WTC11 (cell line): ENCODE measurements at regions not wholly inside any gene's neighbourhood (a gene's known extent, or its start where the extent isn't known, plus 50 kb on each side); places are given as distances from the start of the nearest gene placed in this dataset.

ENCODE experiments used
- ATAC-seq: fragments of 200-7000 bp; cut with Tn5 transposase; 2 replicates; pipeline ENCODE4 v1.10.0; 2021; ENCODE audit warnings: mild to moderate bottlenecking, moderate library complexity
- CTCF ChIA-PET: fragments of 300-600 bp; sonication (Branson Sonifier 250); formaldehyde crosslinking; loops from one replicate; lab custom pipeline; 2021; ENCODE audit warnings: antibody characterized with exemption; lab: Charles Lee
- POLR2A ChIA-PET: fragments of 350-600 bp; sonication (Branson Sonifier 250); formaldehyde crosslinking; loops from one replicate; lab custom pipeline; 2021; ENCODE audit warnings: antibody characterized with exemption; lab: Charles Lee
- DNase-seq: peaks from one replicate; pipeline ENCODE4 v3.0.0; 2021; ENCODE audit warnings: low spot score
- H3K27ac Mint-ChIP-seq: 2 replicates; pipeline ENCODE4 v1.8.0; 2021; ENCODE audit warnings: mixed read lengths
- H3K27me3 Mint-ChIP-seq: 2 replicates; pipeline ENCODE4 v1.8.0; 2021; ENCODE audit warnings: low read depth, mild to moderate bottlenecking, moderate library complexity, mixed read lengths
- H3K36me3 Mint-ChIP-seq: 2 replicates; pipeline ENCODE4 v1.8.0; 2021; ENCODE audit warnings: mixed read lengths
- H3K4me1 Mint-ChIP-seq: 2 replicates; pipeline ENCODE4 v1.8.0; 2022; ENCODE audit warnings: mixed read lengths
- H3K4me3 Mint-ChIP-seq: 2 replicates; pipeline ENCODE4 v1.8.0; 2021; ENCODE audit warnings: mild to moderate bottlenecking, moderate library complexity, mixed read lengths
- H3K9me3 Mint-ChIP-seq: 2 replicates; pipeline ENCODE4 v1.8.0; 2021; ENCODE audit warnings: mixed read lengths
- AR ChIP-seq: fragments of 250-450 bp; sonication (Bioruptor Pico); IDR thresholded peaks from 2 replicates; pipeline ENCODE4 v1.9.0; 2021; ENCODE audit warnings: mild to moderate bottlenecking
- ATF1 ChIP-seq: sonication (generic); formaldehyde crosslinking; IDR thresholded peaks from 2 replicates; pipeline ENCODE4 v1.8.1; 2023; ENCODE audit warnings: mild to moderate bottlenecking, moderate library complexity, missing genetic modification reagents
- ATF3 ChIP-seq: sonication (generic); formaldehyde crosslinking; conservative IDR thresholded peaks from 2 replicates; pipeline ENCODE4 v1.8.1; 2022; ENCODE audit warnings: mild to moderate bottlenecking, missing genetic modification reagents
- ATF6 ChIP-seq: sonication (generic); formaldehyde crosslinking; IDR thresholded peaks from 2 replicates; pipeline ENCODE4 v1.8.1; 2023; ENCODE audit warnings: mild to moderate bottlenecking, missing genetic modification reagents
- CREM ChIP-seq: sonication (generic); formaldehyde crosslinking; IDR thresholded peaks from 2 replicates; pipeline ENCODE4 v1.8.1; 2022; ENCODE audit warnings: mild to moderate bottlenecking, missing genetic modification reagents, moderate library complexity
- FOXK1 ChIP-seq: sonication (generic); formaldehyde crosslinking; IDR thresholded peaks from 2 replicates; pipeline ENCODE4 v1.8.0; 2022; ENCODE audit warnings: mild to moderate bottlenecking, moderate library complexity, missing genetic modification reagents
- GABPB1 ChIP-seq: sonication (generic); formaldehyde crosslinking; IDR thresholded peaks from 2 replicates; pipeline ENCODE4 v1.8.1; 2023; ENCODE audit warnings: mild to moderate bottlenecking, missing genetic modification reagents
- GTF2I ChIP-seq: fragments of 250-450 bp; sonication (Bioruptor Pico); conservative IDR thresholded peaks from 2 replicates; pipeline ENCODE4 v1.4.0; 2021; ENCODE audit warnings: mild to moderate bottlenecking
- NFATC4 ChIP-seq: fragments of 250-450 bp; sonication (Bioruptor Pico); IDR thresholded peaks from 2 replicates; pipeline ENCODE4 v1.9.0; 2021; ENCODE audit warnings: mild to moderate bottlenecking
- OVOL2 ChIP-seq: fragments of 250-450 bp; sonication (Bioruptor Pico); IDR thresholded peaks from 2 replicates; pipeline ENCODE4 v1.9.0; 2021; ENCODE audit warnings: mild to moderate bottlenecking, borderline replicate concordance
- TEAD4 ChIP-seq: sonication (generic); formaldehyde crosslinking; IDR thresholded peaks from 2 replicates; pipeline ENCODE4 v1.8.0; 2022; ENCODE audit warnings: mild to moderate bottlenecking, missing genetic modification reagents
- ZNF263 ChIP-seq: sonication (generic); formaldehyde crosslinking; IDR thresholded peaks from 2 replicates; pipeline ENCODE4 v1.8.1; 2022; ENCODE audit warnings: low read depth, mild to moderate bottlenecking, moderate library complexity, missing genetic modification reagents
- ZNF317 ChIP-seq: sonication (generic); formaldehyde crosslinking; IDR thresholded peaks from 2 replicates; pipeline ENCODE4 v1.8.1; 2023; ENCODE audit warnings: low read depth, mild to moderate bottlenecking, moderate library complexity, missing genetic modification reagents, borderline replicate concordance
- ZNF416 ChIP-seq: fragments of 250-450 bp; sonication (Bioruptor Pico); IDR thresholded peaks from 2 replicates; pipeline ENCODE4 v1.9.0; 2021; ENCODE audit warnings: mild to moderate bottlenecking, inconsistent platforms
- ZNF512 ChIP-seq: sonication (generic); formaldehyde crosslinking; IDR thresholded peaks from 2 replicates; pipeline ENCODE4 v1.8.1; 2022; ENCODE audit warnings: missing genetic modification reagents, borderline replicate concordance
- ZNF671 ChIP-seq: fragments of 250-450 bp; sonication (Bioruptor Pico); IDR thresholded peaks from 2 replicates; pipeline ENCODE4 v1.8.0; 2021; ENCODE audit warnings: mild to moderate bottlenecking
- TF ChIP-seq, protein P1 (sequence below): sonication (generic); formaldehyde crosslinking; IDR thresholded peaks from 2 replicates; pipeline ENCODE4 v1.8.1; 2022; ENCODE audit warnings: low read depth, mild to moderate bottlenecking, moderate library complexity, missing genetic modification reagents, borderline replicate concordance

DNA sequence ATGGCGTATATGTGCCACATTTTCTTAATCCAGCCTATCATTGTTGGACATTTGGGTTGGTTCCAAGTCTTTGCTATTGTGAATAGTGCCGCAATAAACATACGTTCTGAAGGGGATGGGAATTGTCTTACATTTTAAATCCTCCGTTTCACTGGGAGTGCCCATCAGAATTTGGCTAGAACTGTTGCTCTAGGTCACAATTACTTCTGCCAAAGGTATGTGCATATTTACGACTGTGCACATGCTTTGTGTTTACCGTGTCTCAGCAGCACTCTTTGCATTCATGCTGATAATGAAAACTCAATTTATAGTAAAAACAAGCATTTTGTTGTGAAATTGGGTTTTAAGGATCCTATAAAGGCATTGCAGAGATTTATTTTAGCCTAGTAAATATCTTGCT lies 151.9 kb upstream of the ZNF618 start:
- no peak for ATAC-seq
- no peak overlapping the region for H3K27ac Mint-ChIP-seq
- CTCF ChIA-PET = no interaction called here
- no peaks in the 10 kb centered on the region for H3K36me3 Mint-ChIP-seq
- H3K27me3 Mint-ChIP-seq = peaks cover 8% of the 10 kb centered on the region
- POLR2A ChIA-PET = no interaction called here
- TF ChIP-seq ATF1 (CRISPR knock-in tag) = no peak
- TF ChIP-seq AR (CRISPR knock-in tag) = no peak
- TF ChIP-seq ZNF671 (CRISPR knock-in tag) = no peak
- no peak for TF ChIP-seq ZNF416 (CRISPR knock-in tag)
- TF ChIP-seq GABPB1 (CRISPR knock-in tag) = no peak
- TF ChIP-seq, protein P1, sequence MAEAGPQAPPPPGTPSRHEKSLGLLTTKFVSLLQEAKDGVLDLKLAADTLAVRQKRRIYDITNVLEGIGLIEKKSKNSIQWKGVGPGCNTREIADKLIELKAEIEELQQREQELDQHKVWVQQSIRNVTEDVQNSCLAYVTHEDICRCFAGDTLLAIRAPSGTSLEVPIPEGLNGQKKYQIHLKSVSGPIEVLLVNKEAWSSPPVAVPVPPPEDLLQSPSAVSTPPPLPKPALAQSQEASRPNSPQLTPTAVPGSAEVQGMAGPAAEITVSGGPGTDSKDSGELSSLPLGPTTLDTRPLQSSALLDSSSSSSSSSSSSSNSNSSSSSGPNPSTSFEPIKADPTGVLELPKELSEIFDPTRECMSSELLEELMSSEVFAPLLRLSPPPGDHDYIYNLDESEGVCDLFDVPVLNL (CRISPR knock-in tag) = no peak
- no peak for TF ChIP-seq ZNF512
- TF ChIP-seq ATF6 (CRISPR knock-in tag) = no peak
- TF ChIP-seq GTF2I (CRISPR knock-in tag) = no peak
- TF ChIP-seq ZNF263 = no peak
- no peak for TF ChIP-seq OVOL2 (CRISPR knock-in tag)
- TF ChIP-seq TEAD4 (CRISPR knock-in tag) = no peak
- no peak for TF ChIP-seq FOXK1 (CRISPR knock-in tag)
- TF ChIP-seq ZNF317 (CRISPR knock-in tag) = no peak
- no peak for TF ChIP-seq ATF3
- no peak for TF ChIP-seq NFATC4 (CRISPR knock-in tag)
- no peak overlapping the region for H3K4me3 Mint-ChIP-seq
- H3K9me3 Mint-ChIP-seq = peaks cover 3% of the 10 kb centered on the region
- DNase-seq = no peak
- H3K4me1 Mint-ChIP-seq = peaks cover 11% of the 10 kb centered on the region

DNA sequence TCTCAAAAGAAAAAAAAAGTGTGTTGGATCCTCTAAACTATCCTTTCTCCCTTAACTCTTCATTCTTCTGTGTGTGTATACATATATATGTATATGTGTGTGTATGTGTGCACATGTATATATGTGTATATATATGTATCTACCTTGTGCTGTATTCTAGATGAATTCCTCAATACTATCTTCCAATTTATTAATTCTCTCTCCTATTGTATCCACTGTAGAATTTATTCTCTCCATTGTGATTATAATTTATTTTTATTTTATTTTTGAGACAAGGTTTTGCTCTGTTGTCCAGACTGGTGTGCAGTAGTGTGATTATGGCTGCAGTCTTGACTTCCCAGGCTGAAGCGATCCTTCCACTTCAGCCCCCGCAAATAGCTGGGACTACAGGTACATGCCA lies 147.1 kb upstream of the ZNF618 start:
- ATAC-seq = no peak
- H3K4me1 Mint-ChIP-seq = no peaks in the 10 kb centered on the region
- no peaks in the 10 kb centered on the region; the same call in 1 of the 2 replicates for H3K27me3 Mint-ChIP-seq
- H3K36me3 Mint-ChIP-seq = peaks cover 25% of the 10 kb centered on the region
- TF ChIP-seq CREM = no peak
- H3K27ac Mint-ChIP-seq = no peak overlapping the region
- peaks cover 45% of the 10 kb centered on the region for H3K9me3 Mint-ChIP-seq
- no peak overlapping the region for H3K4me3 Mint-ChIP-seq
- CTCF ChIA-PET = no interaction called here
- POLR2A ChIA-PET = no interaction called here
- no peak for DNase-seq
